ENCODE measurements at regions not wholly inside any gene's neighbourhood (a gene's known extent, or its start where the extent isn't known, plus 50 kb on each side); places are given as distances from the start of the nearest gene placed in this dataset.
"Not testable (repeated sequence)": the region's sequence is repeated elsewhere in the genome, so short reads cannot be mapped to it uniquely, and the experiment has no call there.

DNA sequence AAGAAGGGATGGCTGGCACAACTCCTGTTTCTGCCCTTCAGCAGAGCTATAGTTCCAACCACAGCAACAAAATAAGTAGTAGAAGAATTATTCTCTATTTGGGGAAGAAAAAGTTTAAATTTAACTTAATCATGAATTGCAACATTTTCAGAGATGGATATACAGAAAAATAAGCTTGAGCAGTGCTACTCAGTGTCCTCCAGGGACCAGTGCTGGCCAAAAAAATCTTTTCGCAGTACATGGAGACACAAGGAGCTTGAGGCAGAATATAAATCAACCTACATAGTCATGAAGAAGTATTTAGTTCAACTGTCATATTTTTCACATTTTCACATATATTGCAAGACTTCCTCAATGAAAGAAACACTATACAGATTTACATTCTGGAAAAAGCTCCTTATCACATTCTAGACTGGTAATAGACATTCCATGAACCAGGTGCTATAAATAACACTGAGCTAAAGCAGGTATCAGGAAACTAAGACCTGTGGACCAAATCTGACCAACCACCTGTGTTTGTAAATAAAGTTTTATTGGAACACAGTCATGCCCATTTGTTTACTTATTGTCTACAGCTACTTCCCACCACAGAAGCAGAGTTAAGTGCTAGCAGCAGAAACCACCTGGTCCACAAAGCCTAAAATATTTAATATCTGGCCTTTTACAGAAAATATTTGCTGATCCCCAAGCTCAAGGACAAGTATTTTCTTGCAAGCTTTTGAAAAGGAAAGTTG is 101.9 kb downstream of the RGS21 start:
- DNase-seq, result no peak

DNA sequence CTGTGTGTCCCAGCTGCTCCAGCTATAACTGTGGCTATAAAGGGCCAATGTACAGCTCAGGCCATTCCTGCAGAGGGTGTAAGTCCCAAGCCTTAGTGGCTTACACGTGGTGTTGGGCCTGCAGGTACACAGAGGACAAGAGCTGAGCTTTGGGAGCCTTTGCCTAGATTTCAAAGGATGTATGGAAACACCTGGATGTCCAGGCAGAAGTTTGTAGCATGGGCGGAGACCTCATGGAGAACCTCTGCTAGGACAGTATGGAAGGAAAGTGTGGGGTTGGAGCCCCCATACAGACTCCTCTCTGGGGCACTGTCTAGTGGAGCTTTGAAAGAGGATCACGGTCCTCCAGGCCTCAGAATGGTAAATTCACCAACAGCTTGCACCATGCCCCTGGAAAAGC is 113.9 kb downstream of the RGS21 start:
- DNase-seq, result no peak

DNA sequence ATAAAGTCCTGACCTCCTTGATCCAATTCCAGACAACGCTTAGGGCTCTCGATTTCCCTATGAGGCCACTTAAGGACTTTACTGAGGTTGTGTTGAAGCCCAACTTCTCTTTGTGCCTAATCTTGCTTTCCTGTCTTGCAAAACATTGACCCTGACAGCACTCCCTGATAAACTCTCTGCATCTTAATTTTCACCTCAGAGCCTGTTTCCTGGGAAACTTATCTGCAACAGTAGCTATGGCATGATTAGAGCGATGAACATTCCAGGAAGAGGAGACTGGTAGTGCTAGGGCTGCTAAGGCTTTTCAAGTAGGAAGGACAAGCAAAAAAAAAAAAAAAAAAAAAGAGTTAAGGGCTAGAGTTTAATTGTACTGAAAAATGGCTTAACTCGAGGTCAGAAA is 118.9 kb downstream of the RGS21 start:
- DNase-seq, result no peak

DNA sequence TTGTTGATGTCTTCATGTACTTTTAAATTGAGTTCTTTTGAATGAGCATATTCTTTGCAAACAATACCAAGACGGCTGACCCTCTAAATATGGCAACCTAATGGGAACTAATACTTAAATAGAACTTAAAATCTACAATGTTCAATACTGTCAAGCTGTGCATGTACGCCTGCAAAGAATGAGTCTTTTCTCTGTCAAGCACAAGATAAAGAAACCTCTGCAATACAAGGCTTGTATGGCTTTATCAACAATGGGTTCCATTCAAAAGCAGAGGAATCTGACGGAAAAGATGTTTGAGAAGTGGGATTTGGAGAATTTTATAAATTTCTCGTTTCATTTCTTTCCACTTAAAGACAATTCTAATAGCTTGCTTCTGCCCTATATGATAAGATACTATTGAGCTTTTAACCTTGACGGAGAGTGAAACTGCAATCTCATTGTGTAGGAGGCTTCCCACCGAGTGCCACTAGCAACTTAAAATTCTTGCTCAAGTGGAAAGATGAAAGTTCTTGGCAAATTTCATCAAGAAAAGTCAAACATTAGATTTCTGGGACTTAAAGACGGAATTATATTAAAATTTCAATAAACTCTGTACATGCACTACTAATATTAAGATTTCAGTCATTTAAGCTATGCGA is 119.8 kb downstream of the RGS21 start:
- no peak for DNase-seq

DNA sequence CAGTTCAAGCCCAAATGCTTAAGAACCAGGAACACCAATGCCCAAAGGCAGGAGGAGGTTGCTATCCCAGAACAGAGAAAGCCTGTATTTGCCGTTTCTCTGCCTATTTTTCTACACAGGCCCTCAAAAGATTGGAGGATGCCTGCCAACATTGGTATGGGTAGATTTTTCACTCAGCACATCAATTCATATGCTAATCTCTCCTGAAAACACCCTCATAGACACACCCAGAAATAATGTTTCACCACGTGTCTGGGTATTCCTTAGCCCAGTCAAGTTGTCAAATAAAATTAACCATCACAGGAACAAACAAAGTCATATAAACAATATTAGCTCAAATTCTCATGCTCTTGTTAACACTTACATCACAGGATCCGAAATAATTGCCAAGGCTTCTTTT is 121.9 kb downstream of the RGS21 start:
- DNase-seq, result no peak

DNA sequence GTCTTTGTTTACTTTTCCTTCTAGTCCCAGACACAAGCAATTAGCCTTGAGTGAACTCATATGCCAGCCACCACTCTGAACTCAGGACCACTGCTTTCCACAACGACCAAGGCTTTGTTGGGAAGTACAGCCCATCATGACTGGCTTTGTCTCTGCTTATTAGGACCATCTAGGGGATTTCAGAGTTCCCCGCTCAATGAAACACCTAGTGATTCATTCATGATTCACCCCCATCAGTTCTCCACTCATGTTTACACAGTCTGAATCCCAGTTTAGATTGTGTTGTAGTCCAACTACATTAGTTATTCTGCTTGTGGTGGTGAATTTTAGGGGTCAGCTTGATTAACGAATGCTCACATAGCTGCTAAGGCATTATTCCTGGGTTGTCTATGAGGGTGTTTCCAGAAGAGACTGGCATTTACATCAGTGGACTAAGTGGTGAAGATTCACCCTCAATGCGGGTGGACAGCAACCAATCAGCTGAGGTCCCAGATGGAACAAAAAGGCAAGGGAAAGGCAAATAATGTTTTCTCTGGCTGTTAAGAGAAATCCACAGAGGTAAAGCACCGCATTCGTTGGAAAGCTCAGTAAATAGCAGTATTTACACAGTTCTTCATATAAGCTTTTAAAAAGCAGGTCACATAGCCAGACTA is 122.7 kb downstream of the RGS21 start:
- DNase-seq, result no peak

DNA sequence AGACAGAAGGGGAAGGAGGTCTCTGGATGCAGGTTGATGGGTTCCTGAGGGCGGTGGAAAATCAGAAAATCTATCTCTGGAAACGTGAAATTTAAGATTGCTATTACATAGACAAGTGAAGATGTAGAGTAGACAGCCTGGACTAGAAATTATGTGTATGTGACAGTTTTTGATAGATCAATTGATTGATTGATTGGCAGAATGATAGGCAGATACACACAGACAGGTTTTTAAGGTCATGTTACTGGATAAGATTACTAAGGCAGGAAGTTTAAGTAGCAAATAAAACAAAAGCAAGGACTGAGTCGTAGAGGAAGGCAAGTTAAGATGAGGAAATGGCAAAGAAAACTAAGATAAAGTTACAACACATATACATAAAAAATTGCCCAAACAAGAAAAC is 124.7 kb downstream of the RGS21 start:
- DNase-seq, result no peak

DNA sequence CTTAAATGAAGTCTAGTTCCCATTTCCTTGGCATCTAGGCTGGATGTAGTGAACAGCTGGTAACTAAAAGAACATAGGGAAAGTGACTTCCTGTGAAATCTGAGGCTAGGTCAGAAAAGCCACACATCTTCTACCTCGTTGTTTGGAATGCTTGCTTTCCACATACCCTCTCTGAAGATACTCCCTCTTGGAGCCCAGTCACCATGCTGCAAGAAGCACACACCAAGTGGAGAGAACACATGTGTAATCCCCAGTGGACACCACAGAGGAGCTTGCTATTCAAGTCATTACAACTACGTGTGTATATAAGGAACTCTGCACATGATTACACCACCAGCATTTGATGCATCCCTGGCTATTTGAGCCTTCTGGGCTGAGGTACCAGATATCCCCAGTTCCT is 125.9 kb downstream of the RGS21 start:
- DNase-seq, result no peak

DNA sequence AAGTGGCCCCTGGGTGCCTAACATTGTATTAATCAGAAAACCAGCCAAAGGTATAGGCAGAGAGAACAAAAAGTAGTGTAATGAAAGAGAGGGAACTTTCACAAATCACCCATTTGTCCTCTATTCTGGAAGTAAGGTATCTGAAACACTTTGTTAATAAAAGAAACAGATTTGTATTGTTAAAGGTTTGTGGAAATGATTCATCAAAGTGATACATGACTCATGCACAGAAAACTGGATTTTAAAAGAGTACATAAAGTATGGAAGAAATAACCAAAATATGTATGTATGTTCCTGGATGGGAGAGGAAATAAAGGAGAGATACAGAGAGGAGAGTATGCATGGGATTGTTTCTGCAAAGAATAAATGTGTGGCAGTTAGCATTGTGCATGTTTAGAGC is 126.8 kb downstream of the RGS21 start:
- DNase-seq, result no peak

DNA sequence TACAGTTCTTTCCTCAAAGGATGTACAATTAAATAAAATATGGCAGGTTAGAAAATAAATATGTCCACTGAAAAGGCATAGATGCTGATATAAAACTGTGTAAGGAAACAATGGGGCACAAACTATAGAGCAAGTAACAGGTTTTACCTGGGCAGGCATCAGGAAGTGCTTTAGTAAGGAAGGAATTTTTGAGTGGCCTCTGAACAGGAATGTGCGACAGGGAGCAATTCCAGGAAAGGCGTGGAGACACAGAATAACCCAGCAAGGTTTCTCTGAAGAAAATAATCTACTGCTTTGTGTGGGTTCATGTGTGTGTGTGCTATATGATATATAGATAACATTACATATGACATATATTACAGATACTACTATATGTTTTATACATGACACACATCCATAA is 128.4 kb downstream of the RGS21 start:
- no peak for DNase-seq

DNA sequence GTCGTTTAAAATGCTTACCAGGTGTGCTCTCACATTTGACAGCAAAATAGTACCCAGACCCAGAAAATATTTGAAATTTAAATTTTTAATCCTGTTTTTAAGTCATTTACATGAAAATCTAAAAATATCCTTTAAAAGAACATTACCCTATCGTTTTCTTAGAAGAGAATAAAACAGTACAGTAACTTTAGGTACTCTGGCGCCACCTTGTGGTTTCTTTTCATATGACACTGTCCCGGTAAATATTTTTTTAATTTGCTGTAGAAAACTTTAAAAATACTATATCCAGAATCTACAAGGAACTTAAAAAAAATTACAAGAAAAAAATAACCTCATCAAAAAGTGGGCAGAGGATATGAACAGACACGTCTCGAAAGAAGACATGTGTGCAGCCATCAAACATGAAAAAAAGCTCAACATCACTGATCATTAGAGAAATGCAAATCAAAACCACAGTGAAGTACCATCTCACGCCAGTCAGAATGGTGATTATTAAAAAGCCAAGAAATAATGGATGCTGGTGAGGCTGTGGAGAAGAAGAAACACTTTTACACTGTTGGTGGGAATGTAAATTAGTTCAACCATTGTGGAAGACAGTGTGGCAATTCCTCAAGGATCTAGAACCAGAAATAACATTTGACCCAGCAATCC is 129.2 kb downstream of the RGS21 start:
- DNase-seq, result peak; percentile 4

DNA sequence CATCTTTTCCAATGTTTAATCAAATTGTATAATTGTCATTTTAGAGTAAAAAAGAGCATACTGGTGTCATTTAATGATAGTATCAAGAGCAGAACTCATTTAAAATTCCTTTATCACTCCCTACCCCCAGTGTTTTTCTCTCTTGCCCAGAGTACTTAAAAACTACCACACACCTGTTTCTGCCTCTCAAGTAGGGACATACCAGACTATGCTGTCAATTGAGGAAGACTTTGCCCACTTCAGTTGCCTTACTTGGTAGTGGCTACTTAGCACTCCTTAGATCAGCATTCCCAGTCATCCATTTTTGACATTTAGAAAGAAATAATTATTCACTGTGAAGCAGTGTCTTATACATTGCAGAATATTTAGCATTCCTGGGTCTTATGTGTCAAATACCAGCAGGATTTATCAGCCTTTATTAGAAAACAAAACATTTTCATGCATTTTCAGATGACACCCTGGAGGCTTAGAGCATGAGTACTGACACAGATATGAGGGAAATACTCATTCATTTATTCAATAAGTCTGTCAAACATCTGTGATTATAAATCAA is 127.5 kb upstream of the RGS1 start:
- DNase-seq, result no peak

DNA sequence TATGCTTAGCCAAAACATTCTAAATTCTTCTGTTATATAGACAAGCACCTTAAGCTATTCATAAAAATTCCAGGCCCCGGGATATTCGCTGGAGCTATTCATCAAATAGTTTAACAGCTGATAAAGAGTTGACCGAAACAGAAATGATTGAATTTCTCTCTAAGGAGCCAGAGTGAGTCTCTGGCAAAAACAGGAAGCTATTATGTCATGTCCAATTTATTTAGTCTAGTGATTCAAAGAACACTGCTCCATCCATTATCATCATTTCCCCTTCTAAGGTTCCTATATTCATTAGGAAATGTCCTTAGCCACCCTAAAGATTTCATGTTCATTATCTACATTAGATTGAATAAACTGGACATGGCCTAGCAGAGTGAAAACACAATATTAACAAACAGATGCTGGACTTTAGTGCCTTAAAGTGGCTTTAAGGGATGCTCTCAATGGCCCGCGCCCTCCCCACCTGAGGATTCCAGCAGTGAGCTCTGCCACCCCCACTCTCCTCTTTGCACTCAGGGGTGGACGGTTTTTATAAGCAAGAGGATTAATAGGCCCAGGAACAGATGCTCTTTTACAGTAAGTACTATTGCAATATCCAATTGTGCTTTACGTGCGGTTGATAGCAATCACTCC is 122.1 kb upstream of the RGS1 start:
- DNase-seq, result no peak

DNA sequence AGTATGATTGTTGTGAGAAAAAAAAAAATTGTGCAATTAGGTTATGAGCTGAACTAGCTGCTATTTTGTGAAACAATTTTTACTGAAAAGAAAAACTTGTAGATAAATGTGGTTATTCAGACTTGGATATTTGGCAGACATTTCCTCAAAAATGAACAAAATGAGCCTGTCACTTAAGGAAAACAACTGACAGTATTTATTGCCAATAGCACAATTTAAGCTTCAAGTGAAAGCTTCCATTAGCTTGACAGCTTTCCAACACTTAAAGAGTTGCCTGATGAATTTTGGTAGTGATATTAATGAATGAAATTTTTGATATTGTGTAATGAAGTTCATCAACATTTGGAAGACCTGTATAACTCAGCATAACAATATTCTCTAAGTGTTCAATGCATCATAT is 116.1 kb upstream of the RGS1 start:
- DNase-seq, result no peak

DNA sequence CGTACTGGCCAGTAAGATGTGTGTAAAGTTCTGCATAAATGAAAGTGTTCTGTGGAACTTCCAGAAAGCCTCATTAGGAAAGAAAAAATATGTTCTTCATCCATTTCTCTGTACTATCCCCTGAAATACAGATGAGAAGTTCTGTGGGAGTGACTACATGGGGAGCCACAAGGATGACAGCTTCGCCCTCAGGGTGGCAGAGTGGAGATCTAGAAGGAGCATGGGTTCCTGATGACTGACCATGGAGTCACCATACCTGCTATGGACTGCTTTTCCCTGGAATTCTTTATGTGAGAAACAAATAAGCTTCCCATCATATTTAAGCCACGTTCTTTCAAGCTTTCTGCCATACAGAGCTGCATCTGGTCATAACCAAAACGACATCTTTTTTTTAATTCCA is 113.9 kb upstream of the RGS1 start:
- no peak for DNase-seq

DNA sequence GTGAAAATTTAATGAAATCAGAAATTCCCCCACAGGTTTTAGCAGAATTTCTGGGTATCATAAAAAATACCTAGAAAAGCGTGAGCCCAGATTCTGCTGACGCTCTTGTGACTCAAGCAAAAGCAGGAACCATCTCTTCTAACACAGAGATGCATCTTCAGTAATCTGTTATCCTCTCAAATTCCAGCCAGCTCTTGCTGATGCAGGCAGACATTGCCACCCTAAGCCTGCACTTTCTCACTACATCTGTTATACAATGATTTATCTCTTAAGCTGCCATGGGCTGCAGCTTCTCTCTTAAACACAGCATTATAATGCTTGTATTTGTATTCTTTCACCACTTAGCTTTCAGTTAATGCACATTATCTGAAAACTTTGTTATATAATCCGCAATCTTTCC is 113.0 kb upstream of the RGS1 start:
- no peak for DNase-seq

DNA sequence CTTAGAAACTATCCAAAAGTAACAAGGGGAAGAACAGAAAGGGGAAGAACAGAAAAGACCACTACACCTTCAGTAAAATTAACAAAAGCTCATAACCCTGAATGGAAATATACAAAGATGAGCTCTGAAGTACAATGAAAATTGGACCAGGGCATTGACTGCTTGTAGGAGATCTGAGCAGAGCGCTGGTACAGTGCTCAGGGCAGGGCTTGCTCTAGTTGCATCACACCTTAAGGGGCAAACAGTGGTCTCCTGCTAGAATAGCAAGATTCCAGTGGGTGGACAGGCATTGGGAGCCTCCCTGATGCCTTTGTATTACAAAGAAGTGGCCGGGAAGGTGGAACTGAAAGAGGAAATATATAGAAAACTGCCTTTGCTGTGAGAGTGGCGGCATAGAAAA is 111.9 kb upstream of the RGS1 start:
- DNase-seq, result no peak

DNA sequence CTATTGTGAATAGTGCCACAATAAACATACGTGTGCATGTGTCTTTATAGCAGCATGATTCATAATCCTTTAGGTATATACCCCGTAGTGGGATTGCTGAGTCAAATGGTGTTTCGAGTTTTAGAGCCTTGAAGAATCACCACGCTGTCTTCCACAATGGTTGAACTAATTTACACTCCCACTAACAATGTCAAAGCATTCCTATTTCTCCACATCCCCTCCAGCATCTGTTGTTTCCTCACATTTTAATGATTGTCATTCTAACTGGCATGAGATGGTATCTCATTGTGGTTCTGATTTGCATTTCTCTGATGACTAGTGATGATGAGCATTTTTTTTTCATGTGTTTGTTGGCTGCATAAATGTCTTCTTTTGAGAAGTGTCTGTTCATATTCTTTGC is 110.4 kb upstream of the RGS1 start:
- not testable (repeated sequence) for DNase-seq

DNA sequence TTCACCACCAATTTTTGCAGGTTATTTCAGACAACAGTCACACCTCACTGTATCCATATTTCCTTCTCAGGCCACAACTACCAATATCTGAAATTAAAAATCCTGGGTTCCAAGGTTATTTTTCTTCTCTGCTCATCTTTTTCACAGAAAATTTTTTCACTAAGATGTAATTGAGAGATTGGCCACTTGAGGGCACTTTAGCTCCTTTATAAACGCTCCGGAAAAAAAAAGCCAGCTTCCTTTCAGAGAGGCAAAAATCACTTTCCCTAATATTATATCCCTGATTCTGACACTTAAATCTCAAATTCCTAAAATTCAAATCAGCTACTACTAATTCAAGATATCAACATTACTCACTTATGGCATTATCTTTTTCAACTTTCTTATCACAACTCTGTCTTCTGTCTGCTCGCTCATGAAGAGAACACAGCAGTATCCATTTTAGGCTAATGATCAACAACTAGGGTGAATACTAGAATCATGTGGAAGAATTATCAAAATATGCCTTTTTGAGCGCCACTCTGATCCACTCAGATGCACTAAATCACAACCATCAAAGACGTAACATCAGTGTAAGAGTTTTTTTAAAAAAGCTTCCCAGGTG is 101.4 kb upstream of the RGS1 start:
- DNase-seq, result no peak

DNA sequence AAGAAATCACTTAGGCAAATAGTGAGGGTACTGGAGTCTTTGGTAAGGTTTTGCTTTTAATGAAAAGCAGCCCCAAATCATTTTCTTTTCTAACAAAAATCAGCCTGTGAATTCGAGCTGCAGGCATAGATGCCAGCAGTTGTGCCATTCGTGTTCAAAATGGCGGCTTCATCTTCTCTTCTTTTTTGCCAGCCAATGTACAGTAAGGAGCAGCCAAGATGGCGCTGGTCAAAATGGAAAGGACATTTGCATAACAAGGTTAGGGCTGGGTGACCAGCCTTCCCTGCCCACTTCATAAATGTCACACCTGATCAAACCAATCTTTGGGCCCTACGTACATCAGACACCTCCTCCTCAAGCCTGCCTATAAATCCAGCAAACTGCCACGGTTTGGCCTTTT is 100.2 kb upstream of the RGS1 start:
- no peak for DNase-seq

DNA sequence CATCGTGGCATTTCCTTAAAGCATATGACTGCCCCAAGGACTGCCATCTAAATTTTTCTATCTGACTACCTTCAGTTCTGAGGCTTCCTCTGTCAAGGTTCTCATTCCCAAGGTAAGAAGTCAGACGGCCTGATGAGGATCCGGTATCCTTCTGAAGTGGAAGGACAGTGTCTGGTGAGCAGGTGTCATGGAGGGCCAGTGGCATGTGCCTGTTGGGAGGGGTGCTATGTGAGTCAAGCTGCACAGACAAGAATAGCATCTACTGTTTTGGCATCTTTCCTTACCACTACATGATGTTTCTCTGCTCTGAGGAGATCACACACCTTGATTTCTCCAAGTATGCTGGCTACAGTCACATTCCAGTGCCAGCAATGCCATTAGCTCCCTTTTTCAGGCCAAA is 99.6 kb upstream of the RGS1 start:
- no peak for DNase-seq

DNA sequence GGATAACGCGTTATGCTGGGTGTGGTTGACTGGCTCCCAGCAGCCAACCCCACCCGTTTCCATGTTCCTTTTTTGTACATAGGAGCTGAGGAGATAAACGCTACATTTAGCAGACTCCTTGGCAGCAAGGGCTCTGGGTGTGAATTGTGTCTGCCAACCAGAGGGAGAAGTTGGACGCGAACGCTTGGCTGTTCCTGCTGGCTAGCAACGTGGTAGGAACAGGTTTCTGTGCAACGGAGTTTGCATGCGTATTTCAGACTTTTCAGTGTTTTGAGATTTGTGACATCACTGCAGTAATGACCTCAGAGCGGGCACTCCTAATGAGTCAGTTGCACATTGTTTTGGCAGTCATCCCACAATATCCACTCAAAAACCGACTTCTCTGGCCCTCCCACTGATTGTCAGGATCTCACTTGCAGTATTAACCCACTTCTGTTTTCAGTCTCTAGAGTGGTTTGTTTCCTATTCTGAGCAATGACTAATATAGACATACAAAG is 98.7 kb upstream of the RGS1 start:
- DNase-seq, result peak; percentile 5
